PFSK-1 (cell line): ENCODE measurements at regions not wholly inside any gene's neighbourhood (a gene's known extent, or its start where the extent isn't known, plus 50 kb on each side); places are given as distances from the start of the nearest gene placed in this dataset.

ENCODE experiments used
- POLR2AphosphoS5 ChIP-seq: IDR thresholded peaks from 2 replicates; pipeline ENCODE4 v1.6.1; 2012; ENCODE audit warnings: low read depth, mild to moderate bottlenecking, control low read depth, low read length, moderate library complexity
- REST ChIP-seq, 2 experiments: IDR thresholded peaks; 2 replicates each; pipeline versions ENCODE4 v1.6.1 to v1.8.0; 2011 to 2012; ENCODE audit warnings: low read depth in 2 of 2, low read length in 2 of 2, control low read depth in 1 of 2, inconsistent platforms in 1 of 2, mild to moderate bottlenecking in 1 of 2, moderate library complexity in 1 of 2; ENCODE audit not compliant: insufficient read depth in 1 of 2
- SIN3A ChIP-seq: IDR thresholded peaks from 2 replicates; pipeline ENCODE4 v1.6.1; 2012; ENCODE audit warnings: mild to moderate bottlenecking, low read length, moderate library complexity, borderline replicate concordance; ENCODE audit not compliant: insufficient read depth
- TAF1 ChIP-seq: IDR thresholded peaks from 2 replicates; pipeline ENCODE4 v1.6.1; 2012; ENCODE audit warnings: low read length, control low read depth, borderline replicate concordance; ENCODE audit not compliant: insufficient read depth

GRCh38 chr2:139946690-139947089, 1166.5 kb upstream of the NXPH2 start:
- TF ChIP-seq POLR2AphosphoS5: no peak
- TF ChIP-seq REST (IDR thresholded peaks at IDR 0.05; ENCODE audit: insufficient read depth in 1 of 2, low read depth in 2 of 2, low read length in 2 of 2): no peak
- TF ChIP-seq TAF1: no peak
- no peak for TF ChIP-seq SIN3A
